ENCODE measurements at regions not wholly inside any gene's neighbourhood (a gene's known extent, or its start where the extent isn't known, plus 50 kb on each side); places are given as distances from the start of the nearest gene placed in this dataset.
A peak's percentile ranks its signal among the peaks of the same experiment; 100 is the strongest.

- no peak for DNase-seq (ENCODE audit: low read depth in 2 of 2)
Measured at GRCh38 chr21:36554411-36555157, 74.7 kb upstream of the CLDN14 start.

- no peak for DNase-seq (ENCODE audit: low read depth in 2 of 2)
Measured at GRCh38 chr21:36555199-36555800, 75.4 kb upstream of the CLDN14 start.

DNA sequence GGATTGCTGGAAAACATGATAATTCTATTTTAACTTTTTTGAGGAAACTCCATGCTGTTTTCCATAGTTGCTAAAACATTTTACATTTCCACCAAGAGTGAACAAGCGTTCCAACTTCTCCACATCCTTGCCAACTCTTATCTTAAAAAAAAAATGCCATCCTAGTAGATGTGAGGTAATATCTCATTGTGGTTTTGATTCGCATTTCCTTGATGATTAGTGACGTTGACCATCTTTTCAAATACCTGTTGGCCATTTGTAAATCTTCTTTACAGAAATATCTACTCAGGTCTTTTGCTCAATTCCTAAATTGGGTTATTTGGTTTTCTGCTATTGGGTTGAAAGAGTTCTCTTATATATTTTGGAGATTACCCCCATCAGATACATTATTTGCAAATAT, 77.4 kb upstream of the CLDN14 start:
- DNase-seq (ENCODE audit: low read depth in 2 of 2): no peak

DNA sequence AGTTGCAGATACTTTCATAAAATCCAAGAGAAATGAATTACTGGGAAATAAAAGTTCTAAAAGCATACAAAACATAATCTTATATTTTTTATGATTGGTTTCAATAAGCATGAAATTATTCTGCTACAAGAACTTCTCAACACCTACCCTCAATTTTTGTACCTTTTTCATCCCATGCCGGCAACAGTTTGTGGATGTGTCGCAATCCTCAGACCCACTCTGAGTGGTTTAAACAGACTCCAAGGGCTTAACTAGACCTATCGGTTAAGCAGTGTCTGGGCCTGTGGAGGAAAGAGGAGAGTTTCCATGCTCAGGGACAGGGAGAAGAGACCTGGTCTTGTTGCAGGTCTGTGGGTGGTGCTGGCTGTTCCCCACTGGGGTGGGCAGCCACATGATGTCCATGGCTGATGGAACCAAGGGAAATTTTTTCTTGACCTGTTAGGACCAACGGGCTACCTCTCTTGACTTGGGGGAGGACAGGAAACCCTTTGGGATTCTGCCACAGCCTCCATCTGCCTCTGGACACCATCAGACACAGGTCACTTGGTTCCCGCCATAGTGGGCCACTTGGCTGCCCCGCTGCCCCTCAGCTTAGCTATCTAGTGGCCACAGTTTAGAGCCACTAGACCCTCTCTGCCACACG, 81.1 kb upstream of the CLDN14 start:
- DNase-seq (ENCODE audit: low read depth in 2 of 2): no peak

DNA sequence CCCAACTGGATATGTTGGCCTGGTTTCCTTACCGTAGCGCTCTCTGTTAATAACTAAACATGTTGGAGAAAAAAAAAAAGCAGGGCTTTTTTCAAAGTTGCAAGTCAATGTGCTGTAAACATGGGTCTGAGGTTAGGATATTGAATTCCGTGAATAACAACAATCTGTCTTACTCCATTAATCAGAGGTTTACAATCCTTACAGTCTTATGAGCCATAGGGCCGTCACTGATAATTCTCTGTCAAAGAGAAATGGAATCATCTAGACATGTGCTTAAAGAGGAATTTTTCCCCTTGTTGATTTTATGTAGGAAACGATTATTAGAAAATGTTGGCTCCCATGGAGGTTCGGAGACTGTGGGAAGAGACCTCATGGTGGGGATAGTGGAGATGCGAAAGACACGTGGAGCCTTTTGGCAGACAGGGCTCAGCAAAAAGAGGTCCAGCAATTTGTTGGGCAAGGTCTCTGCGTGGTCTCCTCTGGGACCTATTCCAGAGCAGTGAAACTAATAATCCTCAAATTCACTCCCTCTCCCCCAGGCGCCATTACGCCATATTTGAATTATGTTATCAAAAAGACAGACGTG, 83.5 kb upstream of the CLDN14 start:
- no peak for DNase-seq (ENCODE audit: low read depth in 2 of 2)

- DNase-seq (ENCODE audit: low read depth in 2 of 2): no peak
Measured at GRCh38 chr21:36564647-36565046, 84.7 kb upstream of the CLDN14 start.

- no peak for DNase-seq (ENCODE audit: low read depth in 2 of 2)
Measured at GRCh38 chr21:36565540-36565939, 85.6 kb upstream of the CLDN14 start.

GRCh38 chr21:36566644-36567043, 86.7 kb upstream of the CLDN14 start:
- DNase-seq (ENCODE audit: low read depth in 2 of 2): no peak

- DNase-seq (ENCODE audit: low read depth in 2 of 2): no peak
Measured at GRCh38 chr21:36567216-36567885, 87.4 kb upstream of the CLDN14 start.

- no peak for DNase-seq (ENCODE audit: low read depth in 2 of 2)
Measured at GRCh38 chr21:36569511-36569910, 89.6 kb upstream of the CLDN14 start.

- no peak for DNase-seq (ENCODE audit: low read depth in 2 of 2)
Measured at GRCh38 chr21:36571556-36571955, 91.6 kb upstream of the CLDN14 start.

- DNase-seq (ENCODE audit: low read depth in 2 of 2): no peak
Measured at GRCh38 chr21:36572039-36572438, 92.1 kb upstream of the CLDN14 start.

DNA sequence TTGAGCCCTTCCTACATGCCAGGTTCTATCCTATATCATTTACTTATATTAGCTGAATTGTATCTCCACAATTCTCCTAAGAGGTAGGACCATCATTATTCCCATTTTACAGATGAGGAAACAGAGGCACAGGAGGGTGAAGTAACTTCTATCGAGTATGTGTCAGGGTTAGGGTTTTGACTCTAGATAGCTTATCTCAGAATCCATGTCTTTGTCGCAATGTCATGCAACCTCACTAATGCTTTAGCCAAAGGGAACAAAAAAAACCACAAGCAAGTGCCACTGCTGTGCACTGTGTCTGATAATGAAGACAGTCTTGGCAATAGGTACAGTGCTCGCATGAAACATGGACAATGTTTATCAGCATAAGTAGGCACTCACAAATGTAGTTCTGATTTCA, 95.4 kb upstream of the CLDN14 start:
- no peak for DNase-seq (ENCODE audit: low read depth in 2 of 2)

DNA sequence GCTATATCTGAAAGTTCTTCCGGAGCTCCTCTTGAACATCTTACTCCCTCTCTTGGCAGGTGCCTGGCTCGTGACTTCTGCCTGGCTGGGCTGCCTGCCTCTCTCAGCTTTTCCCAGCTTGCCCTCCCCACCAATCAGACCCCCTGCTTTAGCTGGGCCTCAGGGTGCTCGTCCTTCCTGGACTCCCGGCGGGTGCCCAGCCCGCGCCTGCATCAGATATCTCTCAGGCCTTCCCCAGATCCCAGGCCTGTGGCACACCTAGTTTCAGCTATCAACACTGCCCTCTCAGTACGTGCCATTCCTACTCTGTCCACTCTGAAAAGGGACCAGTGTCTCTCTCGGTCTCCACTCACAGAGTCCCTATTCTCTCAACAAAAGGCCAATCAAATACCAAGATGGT, 96.5 kb upstream of the CLDN14 start:
- DNase-seq (ENCODE audit: low read depth in 2 of 2): no peak

DNA sequence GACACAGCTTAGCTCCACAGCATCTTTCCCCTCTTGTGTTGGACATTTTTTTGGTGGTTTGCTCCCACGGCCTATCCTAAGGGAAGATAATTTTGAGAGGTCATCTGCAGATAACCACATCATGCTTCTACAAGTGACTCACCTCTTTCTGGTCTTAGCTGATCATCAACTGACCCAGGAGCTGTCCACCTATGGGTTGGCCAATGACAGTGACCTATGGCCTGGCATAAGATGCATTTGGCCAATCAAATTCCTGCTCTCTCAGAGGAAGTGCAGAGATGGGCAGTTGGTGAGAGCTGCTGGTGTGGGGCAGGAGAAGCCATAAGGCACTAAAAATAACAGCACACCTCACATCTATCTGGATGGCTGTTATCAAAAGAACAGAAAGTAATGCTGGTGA, 100.0 kb upstream of the CLDN14 start:
- DNase-seq (ENCODE audit: low read depth in 2 of 2): no peak

DNA sequence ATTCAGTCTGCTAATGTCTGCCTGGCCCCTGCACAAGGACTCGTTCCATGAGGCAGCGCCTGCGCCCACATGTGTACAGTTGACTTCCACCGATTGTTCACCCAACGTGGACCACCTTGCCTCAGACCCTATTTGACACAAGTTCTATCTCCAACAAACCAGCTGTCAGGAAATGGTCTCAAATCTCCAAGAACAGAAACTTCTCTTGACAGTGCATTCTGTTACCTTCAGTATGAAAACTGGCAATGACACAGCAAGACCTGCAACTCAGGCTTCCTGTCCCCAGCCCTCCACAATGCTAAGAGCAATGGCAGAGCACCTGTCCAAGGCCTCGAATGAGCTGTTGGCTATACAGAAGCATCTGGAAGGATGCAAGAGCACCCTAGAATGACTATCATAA, 102.3 kb upstream of the CLDN14 start:
- no peak for DNase-seq (ENCODE audit: low read depth in 2 of 2)

- no peak for DNase-seq (ENCODE audit: low read depth in 2 of 2)
Measured at GRCh38 chr21:36583591-36583990, 103.7 kb upstream of the CLDN14 start.

GRCh38 chr21:36584980-36585940, 105.3 kb upstream of the CLDN14 start:
- no peak for DNase-seq (ENCODE audit: low read depth in 2 of 2)

DNA sequence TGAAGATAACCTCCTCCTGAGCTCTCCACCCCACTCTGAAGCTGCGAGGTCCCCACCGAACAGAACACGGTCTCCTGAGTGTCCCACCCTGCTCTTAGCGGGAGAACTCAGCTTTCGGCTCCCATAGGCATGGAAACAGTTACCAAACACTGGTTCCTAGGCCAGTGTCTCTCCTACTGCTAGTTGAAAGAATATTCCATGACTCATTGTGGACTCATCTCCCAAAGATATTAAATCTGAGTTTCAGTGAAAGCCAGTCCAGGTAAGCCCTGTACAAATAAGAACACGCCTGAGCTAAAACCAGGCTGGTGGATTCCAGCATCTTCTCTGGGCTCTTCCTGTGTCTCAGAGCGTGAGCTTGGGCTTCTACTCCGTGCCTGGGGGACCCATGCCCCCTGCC, 107.5 kb upstream of the CLDN14 start:
- DNase-seq (ENCODE audit: low read depth in 2 of 2): no peak

GRCh38 chr21:36589352-36589971, 109.5 kb upstream of the SIM2 start:
- DNase-seq (ENCODE audit: low read depth in 2 of 2): peak; percentile 11 to 22
